Breast epithelium (tissue), 3 donors: ENCODE measurements at regions not wholly inside any gene's neighbourhood (a gene's known extent, or its start where the extent isn't known, plus 50 kb on each side); places are given as distances from the start of the nearest gene placed in this dataset.

Experiments used
- POLR2A ChIP-seq: fragments of 450-650 bp; IDR thresholded peaks from one replicate; pipeline ENCODE4 v1.6.1; 2016; ENCODE audit warnings: antibody characterized with exemption, mild to moderate bottlenecking, moderate library complexity
- TF ChIP-seq, protein P1 (sequence below), 3 donors: fragments of 450-650 bp; IDR thresholded peaks; one replicate each; pipeline ENCODE4 v1.5.1; 2016 to 2017; ENCODE audit warnings: antibody characterized with exemption in 3 of 3, mild to moderate bottlenecking in 3 of 3, moderate library complexity in 3 of 3

DNA sequence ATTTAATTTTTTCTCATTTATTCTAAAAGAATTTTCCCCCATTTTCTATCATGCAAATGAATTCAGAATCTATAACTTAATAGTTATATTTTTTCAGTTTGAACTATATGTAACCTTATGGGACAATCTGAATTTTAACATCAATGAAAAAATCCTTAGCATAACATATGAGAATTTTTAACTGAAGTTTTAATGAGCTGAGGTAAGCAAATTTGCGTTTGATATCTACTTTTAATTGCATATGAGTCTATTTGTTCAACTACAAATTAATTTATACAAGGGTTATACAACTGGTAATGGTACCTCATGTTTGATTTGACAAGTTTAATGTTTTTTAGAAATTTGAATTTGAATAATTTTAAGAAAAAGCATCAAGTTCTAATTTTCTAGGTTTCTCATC is 384.4 kb upstream of the PCDH9 start:
- TF ChIP-seq, protein P1, sequence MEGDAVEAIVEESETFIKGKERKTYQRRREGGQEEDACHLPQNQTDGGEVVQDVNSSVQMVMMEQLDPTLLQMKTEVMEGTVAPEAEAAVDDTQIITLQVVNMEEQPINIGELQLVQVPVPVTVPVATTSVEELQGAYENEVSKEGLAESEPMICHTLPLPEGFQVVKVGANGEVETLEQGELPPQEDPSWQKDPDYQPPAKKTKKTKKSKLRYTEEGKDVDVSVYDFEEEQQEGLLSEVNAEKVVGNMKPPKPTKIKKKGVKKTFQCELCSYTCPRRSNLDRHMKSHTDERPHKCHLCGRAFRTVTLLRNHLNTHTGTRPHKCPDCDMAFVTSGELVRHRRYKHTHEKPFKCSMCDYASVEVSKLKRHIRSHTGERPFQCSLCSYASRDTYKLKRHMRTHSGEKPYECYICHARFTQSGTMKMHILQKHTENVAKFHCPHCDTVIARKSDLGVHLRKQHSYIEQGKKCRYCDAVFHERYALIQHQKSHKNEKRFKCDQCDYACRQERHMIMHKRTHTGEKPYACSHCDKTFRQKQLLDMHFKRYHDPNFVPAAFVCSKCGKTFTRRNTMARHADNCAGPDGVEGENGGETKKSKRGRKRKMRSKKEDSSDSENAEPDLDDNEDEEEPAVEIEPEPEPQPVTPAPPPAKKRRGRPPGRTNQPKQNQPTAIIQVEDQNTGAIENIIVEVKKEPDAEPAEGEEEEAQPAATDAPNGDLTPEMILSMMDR (IDR thresholded peaks at IDR 0.05), result no peak
- TF ChIP-seq POLR2A, result no peak
